ENCODE measurements at regions not wholly inside any gene's neighbourhood (a gene's known extent, or its start where the extent isn't known, plus 50 kb on each side); places are given as distances from the start of the nearest gene placed in this dataset.

GRCh38 chr10:107379601-107380000 lies 215.1 kb upstream of the SORCS1 start:
- no peaks in the 10 kb centered on the region for H3K9me3 ChIP-seq (ENCODE audit: control insufficient read depth in 5 of 5, low read length in 5 of 5)
- H3K27me3 ChIP-seq (ENCODE audit: control insufficient read depth in 5 of 5, insufficient read depth in 4 of 5, low read length in 5 of 5), result no peaks in the 10 kb centered on the region
- H3K9ac ChIP-seq (ENCODE audit: low read length in 5 of 5), result no peak overlapping the region
- H3K4me3 ChIP-seq (ENCODE audit: low read depth in 1 of 5, low read length in 5 of 5), result no peak overlapping the region
- no peaks in the 10 kb centered on the region for H3K4me1 ChIP-seq (ENCODE audit: control insufficient read depth in 5 of 5, insufficient read depth in 5 of 5, low read length in 5 of 5)
- no peaks in the 10 kb centered on the region for H3K36me3 ChIP-seq (ENCODE audit: control insufficient read depth in 5 of 5, insufficient read depth in 5 of 5, low read length in 5 of 5)
- no peak overlapping the region for H3K27ac ChIP-seq (ENCODE audit: low read depth, low read length)

GRCh38 chr10:107371801-107372200 lies 207.3 kb upstream of the SORCS1 start:
- Histone ChIP-seq H3K9me3 (ENCODE audit: control insufficient read depth in 5 of 5, low read length in 5 of 5) (no peaks in the 10 kb centered on the region), H3K27ac (ENCODE audit: low read depth, low read length) (no peak overlapping the region), H3K27me3 (ENCODE audit: control insufficient read depth in 5 of 5, insufficient read depth in 4 of 5, low read length in 5 of 5) (no peaks in the 10 kb centered on the region), H3K4me3 (ENCODE audit: low read depth in 1 of 5, low read length in 5 of 5) (no peak overlapping the region), H3K9ac (ENCODE audit: low read length in 5 of 5) (no peak overlapping the region), H3K36me3 (ENCODE audit: control insufficient read depth in 5 of 5, insufficient read depth in 5 of 5, low read length in 5 of 5) (no peaks in the 10 kb centered on the region), H3K4me1 (ENCODE audit: control insufficient read depth in 5 of 5, insufficient read depth in 5 of 5, low read length in 5 of 5) (no peaks in the 10 kb centered on the region)

GRCh38 chr10:107364872-107365271 lies 200.4 kb upstream of the SORCS1 start:
- Histone ChIP-seq H3K9me3 (ENCODE audit: control insufficient read depth in 5 of 5, low read length in 5 of 5) (no peaks in the 10 kb centered on the region), H3K4me1 (ENCODE audit: control insufficient read depth in 5 of 5, insufficient read depth in 5 of 5, low read length in 5 of 5) (no peaks in the 10 kb centered on the region), H3K4me3 (ENCODE audit: low read depth in 1 of 5, low read length in 5 of 5) (no peak overlapping the region), H3K27me3 (ENCODE audit: control insufficient read depth in 5 of 5, insufficient read depth in 4 of 5, low read length in 5 of 5) (no peaks in the 10 kb centered on the region), H3K36me3 (ENCODE audit: control insufficient read depth in 5 of 5, insufficient read depth in 5 of 5, low read length in 5 of 5) (no peaks in the 10 kb centered on the region), H3K27ac (ENCODE audit: low read depth, low read length) (no peak overlapping the region), H3K9ac (ENCODE audit: low read length in 5 of 5) (no peak overlapping the region)

GRCh38 chr10:107362306-107362705 lies 197.8 kb upstream of the SORCS1 start:
- Histone ChIP-seq H3K4me1 (ENCODE audit: control insufficient read depth in 5 of 5, insufficient read depth in 5 of 5, low read length in 5 of 5) (no peaks in the 10 kb centered on the region), H3K27ac (ENCODE audit: low read depth, low read length) (no peak overlapping the region), H3K36me3 (ENCODE audit: control insufficient read depth in 5 of 5, insufficient read depth in 5 of 5, low read length in 5 of 5) (no peaks in the 10 kb centered on the region), H3K4me3 (ENCODE audit: low read depth in 1 of 5, low read length in 5 of 5) (no peak overlapping the region), H3K27me3 (ENCODE audit: control insufficient read depth in 5 of 5, insufficient read depth in 4 of 5, low read length in 5 of 5) (no peaks in the 10 kb centered on the region), H3K9ac (ENCODE audit: low read length in 5 of 5) (no peak overlapping the region), H3K9me3 (ENCODE audit: control insufficient read depth in 5 of 5, low read length in 5 of 5) (no peaks in the 10 kb centered on the region)

- Histone ChIP-seq H3K4me1 (ENCODE audit: control insufficient read depth in 5 of 5, insufficient read depth in 5 of 5, low read length in 5 of 5) (no peaks in the 10 kb centered on the region), H3K27me3 (ENCODE audit: control insufficient read depth in 5 of 5, insufficient read depth in 4 of 5, low read length in 5 of 5) (no peaks in the 10 kb centered on the region), H3K4me3 (ENCODE audit: low read depth in 1 of 5, low read length in 5 of 5) (no peak overlapping the region), H3K9me3 (ENCODE audit: control insufficient read depth in 5 of 5, low read length in 5 of 5) (peaks cover 0 to 3% (median 0%) of the 10 kb centered on the region in 5 donors), H3K9ac (ENCODE audit: low read length in 5 of 5) (no peak overlapping the region), H3K36me3 (ENCODE audit: control insufficient read depth in 5 of 5, insufficient read depth in 5 of 5, low read length in 5 of 5) (no peaks in the 10 kb centered on the region), H3K27ac (ENCODE audit: low read depth, low read length) (no peak overlapping the region)
Measured at GRCh38 chr10:107357033-107357432, 192.5 kb upstream of the SORCS1 start.

- no peaks in the 10 kb centered on the region for H3K27me3 ChIP-seq (ENCODE audit: control insufficient read depth in 5 of 5, insufficient read depth in 4 of 5, low read length in 5 of 5)
- no peak overlapping the region for H3K27ac ChIP-seq (ENCODE audit: low read depth, low read length)
- no peaks in the 10 kb centered on the region for H3K36me3 ChIP-seq (ENCODE audit: control insufficient read depth in 5 of 5, insufficient read depth in 5 of 5, low read length in 5 of 5)
- H3K9ac ChIP-seq (ENCODE audit: low read length in 5 of 5), result no peak overlapping the region
- no peak overlapping the region for H3K4me3 ChIP-seq (ENCODE audit: low read depth in 1 of 5, low read length in 5 of 5)
- no peaks in the 10 kb centered on the region for H3K4me1 ChIP-seq (ENCODE audit: control insufficient read depth in 5 of 5, insufficient read depth in 5 of 5, low read length in 5 of 5)
- peaks cover 0 to 3% (median 0%) of the 10 kb centered on the region in 5 donors for H3K9me3 ChIP-seq (ENCODE audit: control insufficient read depth in 5 of 5, low read length in 5 of 5)
Measured at GRCh38 chr10:107356396-107356795, 191.9 kb upstream of the SORCS1 start.

GRCh38 chr10:107342711-107343110 lies 178.2 kb upstream of the SORCS1 start:
- no peak overlapping the region for H3K9ac ChIP-seq (ENCODE audit: low read length in 5 of 5)
- H3K27ac ChIP-seq (ENCODE audit: low read depth, low read length), result no peak overlapping the region
- no peaks in the 10 kb centered on the region for H3K27me3 ChIP-seq (ENCODE audit: control insufficient read depth in 5 of 5, insufficient read depth in 4 of 5, low read length in 5 of 5)
- H3K4me3 ChIP-seq (ENCODE audit: low read depth in 1 of 5, low read length in 5 of 5), result no peak overlapping the region
- H3K9me3 ChIP-seq (ENCODE audit: control insufficient read depth in 5 of 5, low read length in 5 of 5), result peaks cover 0 to 7% (median 0%) of the 10 kb centered on the region in 5 donors
- no peaks in the 10 kb centered on the region for H3K4me1 ChIP-seq (ENCODE audit: control insufficient read depth in 5 of 5, insufficient read depth in 5 of 5, low read length in 5 of 5)
- no peaks in the 10 kb centered on the region for H3K36me3 ChIP-seq (ENCODE audit: control insufficient read depth in 5 of 5, insufficient read depth in 5 of 5, low read length in 5 of 5)

- Histone ChIP-seq H3K27me3 (ENCODE audit: control insufficient read depth in 5 of 5, insufficient read depth in 4 of 5, low read length in 5 of 5) (no peaks in the 10 kb centered on the region), H3K27ac (ENCODE audit: low read depth, low read length) (no peak overlapping the region)
Measured at GRCh38 chr10:107341281-107341680, 176.8 kb upstream of the SORCS1 start.

GRCh38 chr10:107340326-107340725 lies 175.8 kb upstream of the SORCS1 start:
- no peak overlapping the region for H3K9ac ChIP-seq (ENCODE audit: low read length in 5 of 5)
- no peak overlapping the region for H3K27ac ChIP-seq (ENCODE audit: low read depth, low read length)
- H3K9me3 ChIP-seq (ENCODE audit: control insufficient read depth in 5 of 5, low read length in 5 of 5), result peaks cover 0 to 7% (median 0%) of the 10 kb centered on the region in 5 donors
- H3K4me3 ChIP-seq (ENCODE audit: low read depth in 1 of 5, low read length in 5 of 5), result no peak overlapping the region
- no peaks in the 10 kb centered on the region for H3K4me1 ChIP-seq (ENCODE audit: control insufficient read depth in 5 of 5, insufficient read depth in 5 of 5, low read length in 5 of 5)
- no peaks in the 10 kb centered on the region for H3K36me3 ChIP-seq (ENCODE audit: control insufficient read depth in 5 of 5, insufficient read depth in 5 of 5, low read length in 5 of 5)
- no peaks in the 10 kb centered on the region for H3K27me3 ChIP-seq (ENCODE audit: control insufficient read depth in 5 of 5, insufficient read depth in 4 of 5, low read length in 5 of 5)

More at GRCh38 chr10:107341281-107341680, 176.8 kb upstream of the SORCS1 start:
- Histone ChIP-seq H3K9ac (ENCODE audit: low read length in 5 of 5) (no peak overlapping the region), H3K4me3 (ENCODE audit: low read depth in 1 of 5, low read length in 5 of 5) (no peak overlapping the region), H3K9me3 (ENCODE audit: control insufficient read depth in 5 of 5, low read length in 5 of 5) (peaks cover 0 to 7% (median 0%) of the 10 kb centered on the region in 5 donors), H3K36me3 (ENCODE audit: control insufficient read depth in 5 of 5, insufficient read depth in 5 of 5, low read length in 5 of 5) (no peaks in the 10 kb centered on the region), H3K4me1 (ENCODE audit: control insufficient read depth in 5 of 5, insufficient read depth in 5 of 5, low read length in 5 of 5) (no peaks in the 10 kb centered on the region)

- Histone ChIP-seq H3K4me3 (ENCODE audit: low read depth in 1 of 5, low read length in 5 of 5) (no peak overlapping the region), H3K9me3 (ENCODE audit: control insufficient read depth in 5 of 5, low read length in 5 of 5) (no peaks in the 10 kb centered on the region), H3K36me3 (ENCODE audit: control insufficient read depth in 5 of 5, insufficient read depth in 5 of 5, low read length in 5 of 5) (no peaks in the 10 kb centered on the region)
Measured at GRCh38 chr10:107336061-107336460, 171.6 kb upstream of the SORCS1 start.

GRCh38 chr10:107317592-107317991 lies 153.1 kb upstream of the SORCS1 start:
- H3K36me3 ChIP-seq (ENCODE audit: control insufficient read depth in 5 of 5, insufficient read depth in 5 of 5, low read length in 5 of 5), result no peaks in the 10 kb centered on the region
- no peak overlapping the region for H3K27ac ChIP-seq (ENCODE audit: low read depth, low read length)

More at GRCh38 chr10:107336061-107336460, 171.6 kb upstream of the SORCS1 start:
- Histone ChIP-seq H3K27me3 (ENCODE audit: control insufficient read depth in 5 of 5, insufficient read depth in 4 of 5, low read length in 5 of 5) (no peaks in the 10 kb centered on the region), H3K4me1 (ENCODE audit: control insufficient read depth in 5 of 5, insufficient read depth in 5 of 5, low read length in 5 of 5) (no peaks in the 10 kb centered on the region), H3K27ac (ENCODE audit: low read depth, low read length) (no peak overlapping the region), H3K9ac (ENCODE audit: low read length in 5 of 5) (no peak overlapping the region)

More at GRCh38 chr10:107317592-107317991, 153.1 kb upstream of the SORCS1 start:
- Histone ChIP-seq H3K27me3 (ENCODE audit: control insufficient read depth in 5 of 5, insufficient read depth in 4 of 5, low read length in 5 of 5) (no peaks in the 10 kb centered on the region), H3K9me3 (ENCODE audit: control insufficient read depth in 5 of 5, low read length in 5 of 5) (peaks cover 0 to 2% (median 0%) of the 10 kb centered on the region in 5 donors), H3K4me3 (ENCODE audit: low read depth in 1 of 5, low read length in 5 of 5) (no peak overlapping the region), H3K4me1 (ENCODE audit: control insufficient read depth in 5 of 5, insufficient read depth in 5 of 5, low read length in 5 of 5) (no peaks in the 10 kb centered on the region), H3K9ac (ENCODE audit: low read length in 5 of 5) (no peak overlapping the region)
